H9 (cell line): ENCODE measurements at regions not wholly inside any gene's neighbourhood (a gene's known extent, or its start where the extent isn't known, plus 50 kb on each side); places are given as distances from the start of the nearest gene placed in this dataset.

ENCODE experiments used
- DNase-seq: peaks from one replicate; pipeline ENCODE4 v3.0.0-alpha.2; 2017
- H2AFZ ChIP-seq: one replicate; pipeline ENCODE4 v1.6.1; 2013; ENCODE audit warnings: mild to moderate bottlenecking, low read length, control low read depth, moderate library complexity
- H2AK5ac ChIP-seq: 2 replicates; pipeline ENCODE4 v1.6.1; 2013; ENCODE audit warnings: low read length, control low read depth, mixed read lengths; ENCODE audit not compliant: insufficient read length
- H2BK120ac ChIP-seq: one replicate; pipeline ENCODE4 v1.6.1; 2013; ENCODE audit warnings: low read depth, mild to moderate bottlenecking, low read length, control low read depth, inconsistent platforms; ENCODE audit not compliant: poor library complexity, severe bottlenecking
- H2BK12ac ChIP-seq: 2 replicates; pipeline ENCODE4 v1.6.1; 2013; ENCODE audit warnings: low read length, control low read depth, mixed read lengths, low read depth; ENCODE audit not compliant: insufficient read length
- H2BK15ac ChIP-seq: 2 replicates; pipeline ENCODE4 v1.6.1; 2013; ENCODE audit warnings: low read depth, low read length, control low read depth
- H2BK20ac ChIP-seq: one replicate; pipeline ENCODE4 v1.6.1; 2013; ENCODE audit warnings: low read depth, mild to moderate bottlenecking, low read length, control low read depth, inconsistent platforms; ENCODE audit not compliant: poor library complexity, severe bottlenecking
- H2BK5ac ChIP-seq: 2 replicates; pipeline ENCODE4 v1.6.1; 2013; ENCODE audit warnings: low read length, control low read depth, mixed read lengths; ENCODE audit not compliant: insufficient read length
- H3K14ac ChIP-seq: 2 replicates; pipeline ENCODE4 v1.6.1; 2013; ENCODE audit warnings: low read length, control low read depth; ENCODE audit not compliant: insufficient read depth
- H3K18ac ChIP-seq: 2 replicates; pipeline ENCODE4 v1.6.1; 2013; ENCODE audit warnings: low read depth, mild to moderate bottlenecking, mixed read lengths, low read length, control low read depth; ENCODE audit not compliant: insufficient read length
- H3K23ac ChIP-seq: 2 replicates; pipeline ENCODE4 v1.6.1; 2013; ENCODE audit warnings: low read length, control low read depth, mixed read lengths, low read depth; ENCODE audit not compliant: insufficient read length
- H3K23me2 ChIP-seq: 2 replicates; pipeline ENCODE4 v1.6.1; 2013; ENCODE audit warnings: low read depth, mild to moderate bottlenecking, mixed read lengths, low read length, control low read depth; ENCODE audit not compliant: insufficient read length, poor library complexity, severe bottlenecking
- H3K27ac ChIP-seq: 2 replicates; pipeline ENCODE4 v1.5.1; 2013; ENCODE audit warnings: low read length, control low read depth, mixed read lengths, low read depth; ENCODE audit not compliant: insufficient read length
- H3K27me3 ChIP-seq: 2 replicates; pipeline ENCODE4 v1.6.1; 2013; ENCODE audit warnings: low read length, control low read depth, inconsistent platforms; ENCODE audit not compliant: insufficient read depth
- H3K4ac ChIP-seq: 2 replicates; pipeline ENCODE4 v1.6.1; 2013; ENCODE audit warnings: low read depth, mild to moderate bottlenecking, control low read depth, inconsistent platforms, low read length, moderate library complexity
- H3K4me1 ChIP-seq: 2 replicates; pipeline ENCODE4 v1.6.1; 2013; ENCODE audit warnings: low read length, control low read depth, inconsistent platforms; ENCODE audit not compliant: insufficient read depth
- H3K4me2 ChIP-seq: 2 replicates; pipeline ENCODE4 v1.6.1; 2013; ENCODE audit warnings: low read length, control low read depth, mixed read lengths; ENCODE audit not compliant: insufficient read length, insufficient read depth
- H3K56ac ChIP-seq: 2 replicates; pipeline ENCODE4 v1.6.1; 2013; ENCODE audit warnings: low read depth, mild to moderate bottlenecking, mixed read lengths, low read length, control low read depth; ENCODE audit not compliant: insufficient read length
- H3K79me1 ChIP-seq: 2 replicates; pipeline ENCODE4 v1.6.1; 2013; ENCODE audit warnings: low read depth, mild to moderate bottlenecking, moderate library complexity, low read length, control low read depth, inconsistent platforms; ENCODE audit not compliant: insufficient read depth, poor library complexity, severe bottlenecking
- H3K79me2 ChIP-seq: 2 replicates; pipeline ENCODE4 v1.6.1; 2013; ENCODE audit warnings: low read length, control low read depth, inconsistent platforms; ENCODE audit not compliant: insufficient read depth
- H3K9ac ChIP-seq: 2 replicates; pipeline ENCODE4 v1.6.1; 2013; ENCODE audit warnings: low read length, control low read depth, mixed read lengths; ENCODE audit not compliant: insufficient read length; ENCODE audit errors: extremely low read depth
- H3K9me3 ChIP-seq: one replicate; pipeline ENCODE4 v1.6.1; 2013; ENCODE audit warnings: low read depth, low read length, inconsistent platforms; ENCODE audit not compliant: control insufficient read depth
- H3T11ph ChIP-seq: one replicate; pipeline ENCODE4 v1.6.1; 2013; ENCODE audit warnings: mild to moderate bottlenecking, low read length, control low read depth, inconsistent platforms
- H4K20me1 ChIP-seq: one replicate; pipeline ENCODE4 v1.6.1; 2013; ENCODE audit not compliant: control insufficient read depth, insufficient read length, insufficient read depth
- H4K5ac ChIP-seq: 2 replicates; pipeline ENCODE4 v1.6.1; 2013; ENCODE audit warnings: low read depth, mild to moderate bottlenecking, mixed read lengths, low read length, control low read depth; ENCODE audit not compliant: insufficient read length
- H4K8ac ChIP-seq: replicated peaks from 2 replicates; pipeline ENCODE4 v1.6.1; 2013; ENCODE audit warnings: low read length, control low read depth, mixed read lengths, low read depth; ENCODE audit not compliant: insufficient read length
- H4K91ac ChIP-seq: 2 replicates; pipeline ENCODE4 v1.6.1; 2013; ENCODE audit warnings: low read depth, mild to moderate bottlenecking, moderate library complexity, mixed read lengths, low read length, control low read depth; ENCODE audit not compliant: insufficient read length
- H3K27ac Mint-ChIP-seq, 3 experiments: 2 replicates in 2 of 3; 3 replicates in 1 of 3; pipeline ENCODE4 v1.8.0; 2020 to 2021; ENCODE audit warnings: mixed read lengths in 3 of 3, mild to moderate bottlenecking in 1 of 3, moderate library complexity in 1 of 3
- H3K27me3 Mint-ChIP-seq: 2 replicates; pipeline ENCODE4 v1.8.0; 2021; ENCODE audit warnings: low read depth, mild to moderate bottlenecking, moderate library complexity, mixed read lengths
- H3K36me3 Mint-ChIP-seq, 3 experiments: 2 replicates in 2 of 3; 3 replicates in 1 of 3; pipeline ENCODE4 v1.8.0; 2020 to 2021; ENCODE audit warnings: low read depth in 3 of 3, mixed read lengths in 3 of 3; ENCODE audit not compliant: insufficient read depth in 1 of 3
- H3K4me1 Mint-ChIP-seq, 2 experiments: 2 replicates each; pipeline ENCODE4 v1.8.0; 2020; ENCODE audit warnings: mixed read lengths in 2 of 2
- H3K4me3 Mint-ChIP-seq, 2 experiments: 2 replicates in 1 of 2; 3 replicates in 1 of 2; pipeline ENCODE4 v1.8.0; 2020 to 2021; ENCODE audit warnings: mild to moderate bottlenecking in 2 of 2, mixed read lengths in 2 of 2, moderate library complexity in 1 of 2
- H3K9me3 Mint-ChIP-seq, 2 experiments: 2 replicates in 1 of 2; 3 replicates in 1 of 2; pipeline ENCODE4 v1.8.0; 2020; ENCODE audit warnings: mild to moderate bottlenecking in 2 of 2, mixed read lengths in 2 of 2, moderate library complexity in 1 of 2
- CTCF ChIP-seq: fragments of 200-600 bp; sonication (generic); conservative IDR thresholded peaks from 3 replicates; pipeline ENCODE4 v1.8.0; 2021; ENCODE audit warnings: antibody characterized with exemption, mild to moderate bottlenecking
- WGBS: extraction: QIAGEN DNeasy Blood & Tissue Kit; methylation state at CpG from one replicate; pipeline ENCODE4 v1.1.7; 2013; ENCODE audit warnings: missing lambda C conversion rate, low lambda C conversion rate, mixed read lengths; ENCODE audit not compliant: insufficient read length; ENCODE audit errors: extremely low coverage; 5-methylcytosine and 5-hydroxymethylcytosine counted together

- no peak overlapping the region for H3K27ac ChIP-seq
- no peak overlapping the region for H3K4ac ChIP-seq
- H3K4me1 Mint-ChIP-seq = peaks cover 0 to 3% of the 10 kb centered on the region in 2 experiments; a peak in 1 of 4 replicates
Measured at GRCh38 chr16:50977138-50977537, 173.9 kb downstream of the SALL1 start.

More at GRCh38 chr16:50977138-50977537, 173.9 kb downstream of the SALL1 start:
- Mint-ChIP-seq H3K27me3 (peaks cover 3% of the 10 kb centered on the region), H3K4me3 (no peak overlapping the region), H3K27ac (no peak overlapping the region), H3K9me3 (peaks cover 0 to 3% of the 10 kb centered on the region in 2 experiments; a peak in 1 of 5 replicates), H3K36me3 (no peaks in the 10 kb centered on the region)
- H3K9me3 ChIP-seq = no peaks in the 10 kb centered on the region
- H2AFZ ChIP-seq = no peak overlapping the region
- H4K91ac ChIP-seq = no peak overlapping the region
- H2AK5ac ChIP-seq = no peak overlapping the region
- H3K79me1 ChIP-seq = no peaks in the 10 kb centered on the region
- no peak overlapping the region for H2BK20ac ChIP-seq
- no peak for DNase-seq
- no peak overlapping the region for H3T11ph ChIP-seq
- no peaks in the 10 kb centered on the region for H3K79me2 ChIP-seq
- no peaks in the 10 kb centered on the region for H3K23me2 ChIP-seq
- no peak overlapping the region for H3K56ac ChIP-seq
- no peaks in the 10 kb centered on the region for H3K27me3 ChIP-seq
- no CpG with 5 or more reads among the region's 11 CpGs for WGBS
- no peak overlapping the region for H2BK120ac ChIP-seq
- no peak overlapping the region for H2BK12ac ChIP-seq
- H3K18ac ChIP-seq = no peak overlapping the region
- no peak overlapping the region for H4K8ac ChIP-seq
- H2BK5ac ChIP-seq = no peak overlapping the region
- no peaks in the 10 kb centered on the region for H3K4me1 ChIP-seq
- H3K4me2 ChIP-seq = no peak overlapping the region
- no peak for TF ChIP-seq CTCF
- H3K23ac ChIP-seq = no peak overlapping the region
- no peak overlapping the region for H2BK15ac ChIP-seq
- H3K9ac ChIP-seq = no peak overlapping the region
- no peaks in the 10 kb centered on the region for H4K20me1 ChIP-seq
- H3K14ac ChIP-seq = no peak overlapping the region
- no peak overlapping the region for H4K5ac ChIP-seq
